ENCODE measurements at regions not wholly inside any gene's neighbourhood (a gene's known extent, or its start where the extent isn't known, plus 50 kb on each side); places are given as distances from the start of the nearest gene placed in this dataset.

DNA sequence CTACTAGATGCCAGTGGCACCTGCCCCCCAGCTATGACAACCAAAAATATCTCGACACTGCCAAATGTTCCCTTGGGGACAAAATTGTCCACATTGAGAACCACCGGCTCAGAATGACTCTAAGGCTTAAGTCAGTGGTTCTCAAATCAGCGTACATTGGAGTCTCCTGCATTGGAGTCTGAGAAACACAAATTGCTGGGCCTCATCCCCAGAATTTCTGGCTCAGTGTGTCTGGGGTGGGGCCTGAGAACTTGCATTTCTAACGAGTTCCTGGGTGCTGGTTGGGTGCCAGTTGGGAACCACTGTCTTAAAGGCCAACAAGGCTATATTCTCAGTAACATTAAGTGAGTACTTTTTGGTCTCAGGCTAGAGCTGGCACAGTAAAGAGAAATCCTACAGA lies 77.7 kb upstream of the GADD45A start:
- H4K91ac ChIP-seq (ENCODE audit: insufficient read length, low read depth, low read length), result no peak overlapping the region
- Mint-ChIP-seq H3K4me3 (no peak overlapping the region), H3K27ac (no peak overlapping the region), H3K27me3 (ENCODE audit: low read depth) (peaks cover 3% of the 10 kb centered on the region; the same call in 1 of the 2 replicates), H3K9me3 (no peaks in the 10 kb centered on the region), H3K36me3 (ENCODE audit: insufficient read depth in 1 of 3, low read depth in 3 of 3) (no peaks in the 10 kb centered on the region), H3K4me1 (peaks cover 16 to 20% of the 10 kb centered on the region in 2 experiments)
- H3K27ac ChIP-seq (ENCODE audit: insufficient read length, low read depth, low read length), result no peak overlapping the region
- H4K5ac ChIP-seq (ENCODE audit: insufficient read length, low read depth, low read length), result no peak overlapping the region
- H3K56ac ChIP-seq (ENCODE audit: insufficient read length, low read depth, low read length), result no peak overlapping the region
- H3K9ac ChIP-seq (ENCODE audit: extremely low read depth, insufficient read length, low read length), result no peak overlapping the region
- H2BK15ac ChIP-seq (ENCODE audit: low read depth, low read length), result no peak overlapping the region
- H2AFZ ChIP-seq (ENCODE audit: low read length), result no peak overlapping the region
- TF ChIP-seq, protein P1, sequence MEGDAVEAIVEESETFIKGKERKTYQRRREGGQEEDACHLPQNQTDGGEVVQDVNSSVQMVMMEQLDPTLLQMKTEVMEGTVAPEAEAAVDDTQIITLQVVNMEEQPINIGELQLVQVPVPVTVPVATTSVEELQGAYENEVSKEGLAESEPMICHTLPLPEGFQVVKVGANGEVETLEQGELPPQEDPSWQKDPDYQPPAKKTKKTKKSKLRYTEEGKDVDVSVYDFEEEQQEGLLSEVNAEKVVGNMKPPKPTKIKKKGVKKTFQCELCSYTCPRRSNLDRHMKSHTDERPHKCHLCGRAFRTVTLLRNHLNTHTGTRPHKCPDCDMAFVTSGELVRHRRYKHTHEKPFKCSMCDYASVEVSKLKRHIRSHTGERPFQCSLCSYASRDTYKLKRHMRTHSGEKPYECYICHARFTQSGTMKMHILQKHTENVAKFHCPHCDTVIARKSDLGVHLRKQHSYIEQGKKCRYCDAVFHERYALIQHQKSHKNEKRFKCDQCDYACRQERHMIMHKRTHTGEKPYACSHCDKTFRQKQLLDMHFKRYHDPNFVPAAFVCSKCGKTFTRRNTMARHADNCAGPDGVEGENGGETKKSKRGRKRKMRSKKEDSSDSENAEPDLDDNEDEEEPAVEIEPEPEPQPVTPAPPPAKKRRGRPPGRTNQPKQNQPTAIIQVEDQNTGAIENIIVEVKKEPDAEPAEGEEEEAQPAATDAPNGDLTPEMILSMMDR (conservative IDR thresholded peaks at IDR 0.05), result no peak
- H3K27me3 ChIP-seq (ENCODE audit: insufficient read depth, low read length), result no peaks in the 10 kb centered on the region
- H3K23ac ChIP-seq (ENCODE audit: insufficient read length, low read depth, low read length), result no peak overlapping the region
- H4K20me1 ChIP-seq (ENCODE audit: control insufficient read depth, insufficient read depth, insufficient read length), result no peaks in the 10 kb centered on the region
- H2BK5ac ChIP-seq (ENCODE audit: insufficient read length, low read length), result no peak overlapping the region
- no peak overlapping the region for H2BK120ac ChIP-seq (ENCODE audit: low read depth, low read length, poor library complexity, severe bottlenecking)
- no peak overlapping the region for H2BK20ac ChIP-seq (ENCODE audit: low read depth, low read length, poor library complexity, severe bottlenecking)
- WGBS (ENCODE audit: extremely low coverage, insufficient read length, low lambda C conversion rate), result no CpG with 5 or more reads among the region's 4 CpGs
- H3K23me2 ChIP-seq (ENCODE audit: insufficient read length, low read depth, low read length, poor library complexity, severe bottlenecking), result no peaks in the 10 kb centered on the region
- no peak overlapping the region for H4K8ac ChIP-seq (replicated peaks; ENCODE audit: insufficient read length, low read depth, low read length)
- H3K14ac ChIP-seq (ENCODE audit: insufficient read depth, low read length), result no peak overlapping the region
- no peak overlapping the region for H3T11ph ChIP-seq (ENCODE audit: low read length)
- no peak overlapping the region for H2AK5ac ChIP-seq (ENCODE audit: insufficient read length, low read length)
- H2BK12ac ChIP-seq (ENCODE audit: insufficient read length, low read depth, low read length), result no peak overlapping the region
- H3K9me3 ChIP-seq (ENCODE audit: control insufficient read depth, low read depth, low read length), result no peaks in the 10 kb centered on the region
- no peak overlapping the region for H3K4me2 ChIP-seq (ENCODE audit: insufficient read depth, insufficient read length, low read length)
- no peak overlapping the region for H3K18ac ChIP-seq (ENCODE audit: insufficient read length, low read depth, low read length)
- H3K4me1 ChIP-seq (ENCODE audit: insufficient read depth, low read length), result no peaks in the 10 kb centered on the region
- no peaks in the 10 kb centered on the region for H3K79me2 ChIP-seq (ENCODE audit: insufficient read depth, low read length)
- H3K4ac ChIP-seq (ENCODE audit: low read depth, low read length), result no peak overlapping the region
- DNase-seq, result no peak
- H3K79me1 ChIP-seq (ENCODE audit: insufficient read depth, low read depth, low read length, poor library complexity, severe bottlenecking), result no peaks in the 10 kb centered on the region

All from H9 (cell line).